Right lobe of liver (tissue), 4 donors: ENCODE measurements at regions not wholly inside any gene's neighbourhood (a gene's known extent, or its start where the extent isn't known, plus 50 kb on each side); places are given as distances from the start of the nearest gene placed in this dataset.

ENCODE experiments used
- POLR2A ChIP-seq: fragments of 450-650 bp; IDR thresholded peaks from one replicate; pipeline ENCODE4 v1.6.1; 2017; ENCODE audit warnings: antibody characterized with exemption, mild to moderate bottlenecking
- TF ChIP-seq, protein P1 (sequence below), 4 donors: fragments of 200-600 bp in 3 of 4; fragments of 450-650 bp in 1 of 4; IDR thresholded peaks; one replicate each; pipeline versions ENCODE4 v1.5.1 to v1.8.0; 2016 to 2022; ENCODE audit warnings: antibody characterized with exemption in 4 of 4, mild to moderate bottlenecking in 2 of 4
- donor health status: DM: no; HTN: no; CAD: no.
- donor health status: DM: no; HTN: no; CAD: no.
- donor health status: DM: no; HTN: yes; CAD: no.

- TF ChIP-seq, protein P1, sequence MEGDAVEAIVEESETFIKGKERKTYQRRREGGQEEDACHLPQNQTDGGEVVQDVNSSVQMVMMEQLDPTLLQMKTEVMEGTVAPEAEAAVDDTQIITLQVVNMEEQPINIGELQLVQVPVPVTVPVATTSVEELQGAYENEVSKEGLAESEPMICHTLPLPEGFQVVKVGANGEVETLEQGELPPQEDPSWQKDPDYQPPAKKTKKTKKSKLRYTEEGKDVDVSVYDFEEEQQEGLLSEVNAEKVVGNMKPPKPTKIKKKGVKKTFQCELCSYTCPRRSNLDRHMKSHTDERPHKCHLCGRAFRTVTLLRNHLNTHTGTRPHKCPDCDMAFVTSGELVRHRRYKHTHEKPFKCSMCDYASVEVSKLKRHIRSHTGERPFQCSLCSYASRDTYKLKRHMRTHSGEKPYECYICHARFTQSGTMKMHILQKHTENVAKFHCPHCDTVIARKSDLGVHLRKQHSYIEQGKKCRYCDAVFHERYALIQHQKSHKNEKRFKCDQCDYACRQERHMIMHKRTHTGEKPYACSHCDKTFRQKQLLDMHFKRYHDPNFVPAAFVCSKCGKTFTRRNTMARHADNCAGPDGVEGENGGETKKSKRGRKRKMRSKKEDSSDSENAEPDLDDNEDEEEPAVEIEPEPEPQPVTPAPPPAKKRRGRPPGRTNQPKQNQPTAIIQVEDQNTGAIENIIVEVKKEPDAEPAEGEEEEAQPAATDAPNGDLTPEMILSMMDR (IDR thresholded peaks at IDR 0.05), result no peak
- no peak for TF ChIP-seq POLR2A
Observed at GRCh38 chr12:98208816-98209215, 306.6 kb upstream of the TMPO start.
